Pancreas (tissue), 10 donors: ENCODE measurements at regions not wholly inside any gene's neighbourhood (a gene's known extent, or its start where the extent isn't known, plus 50 kb on each side); places are given as distances from the start of the nearest gene placed in this dataset.

Source experiments
- ATAC-seq, 4 donors: fragments of 200-7000 bp; cut with Tn5 transposase; one replicate each; pipeline versions ENCODE4 v1.8.0 to v1.9.1; 2020; ENCODE audit warnings: mild to moderate bottlenecking in 4 of 4, moderate library complexity in 4 of 4
- DNase-seq, 6 donors: peaks; one replicate each; pipeline ENCODE4 v3.0.0-alpha.2; 2020
- FAIRE-seq: peaks from 2 replicates; lab custom pipeline; 2012; peaks lifted over from hg19 to GRCh38; lab: Jason Lieb, UNC
- H3K27ac ChIP-seq, 4 donors: fragments of 200-600 bp; sonication (generic); 1 replicate in 3 of 4; 2 replicates in 1 of 4; pipeline versions ENCODE4 v1.5.0 to v1.8.0; 2020
- H3K27me3 ChIP-seq, 4 donors: fragments of 200-600 bp; one replicate each; pipeline ENCODE4 v1.8.0; 2021
- H3K36me3 ChIP-seq, 3 donors: fragments of 200-600 bp; sonication (generic) in 1 of 3; one replicate each; pipeline versions ENCODE4 v1.5.0 to v1.8.0; 2020 to 2021
- H3K4me1 ChIP-seq, 3 donors: fragments of 200-600 bp; one replicate each; pipeline ENCODE4 v1.8.0; 2021
- H3K4me3 ChIP-seq, 4 donors: fragments of 200-600 bp; sonication (generic) in 2 of 4; one replicate each; pipeline versions ENCODE4 v1.5.0 to v1.8.0; 2020 to 2021
- H3K9me3 ChIP-seq, 4 donors: fragments of 200-600 bp; one replicate each; pipeline ENCODE4 v1.8.0; 2021
- WGBS, 2 donors: extraction: QIAGEN DNeasy Blood & Tissue Kit; methylation state at CpG; one replicate each; pipeline ENCODE4 v1.1.7; 2013; 5-methylcytosine and 5-hydroxymethylcytosine counted together
- intact Hi-C, 3 donors: fragments of 100-400 bp; cut with DNase I; formaldehyde crosslinking; loops; one replicate each; pipeline versions ENCODE4 v1.11.1 to v1.14.2; 2022
- TF ChIP-seq, protein P1 (sequence below), 4 donors: fragments of 200-600 bp; sonication (generic) in 3 of 4; IDR thresholded peaks; one replicate each; pipeline versions ENCODE4 v1.5.0 to v1.8.0; 2021; ENCODE audit warnings: antibody characterized with exemption in 4 of 4
- donor health status: healthy with polysubstance abuse.
- donor health status: DM: no; HTN: no; CAD: no; lungs with moderate emphysema.
- donor health status: DM: no; HTN: no; CAD: no.
- donor health status: control.
- donor health status: control.
- donor health status: Bipolar disorder and iron deficiency.
- donor health status: DM: yes; HTN: yes; CAD: no.
- donor health status: DM: no; HTN: no; CAD: no.
- donor health status: DM: no; HTN: no; CAD: no.
- donor health status: DM: yes; HTN: yes; CAD: no.

DNA sequence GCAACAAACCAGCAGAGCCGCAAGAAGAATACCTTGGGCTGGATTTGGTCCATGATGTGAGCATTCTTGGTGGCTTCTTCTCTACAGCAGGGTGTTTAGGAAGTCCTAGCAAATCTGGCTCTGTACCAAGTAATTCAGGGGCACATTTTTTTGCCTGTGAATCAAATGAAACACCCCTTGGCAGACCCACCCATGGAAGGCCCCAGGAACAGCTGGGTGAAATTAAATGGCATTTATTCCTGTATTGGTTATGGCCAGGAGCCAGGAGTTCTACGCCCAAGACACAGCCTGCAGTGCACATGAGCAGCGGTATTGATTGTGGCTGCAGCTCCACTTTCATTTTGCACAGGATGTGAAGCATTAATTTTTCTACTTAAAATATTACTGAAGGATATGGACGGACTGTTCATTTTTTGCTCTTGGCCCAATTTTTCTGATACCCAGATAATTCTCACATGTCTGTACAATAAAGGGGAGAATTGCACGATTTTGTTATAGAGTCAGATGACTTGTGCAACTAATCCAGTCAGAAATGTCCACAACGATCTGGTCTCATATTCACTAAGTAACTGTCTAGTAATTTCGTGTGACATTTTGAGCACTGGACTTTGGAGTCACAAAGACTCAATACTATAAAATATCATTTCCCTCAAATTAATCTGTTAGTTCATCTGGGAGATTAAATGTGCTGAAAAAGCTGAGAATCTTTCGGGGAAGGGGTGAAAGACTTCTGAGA lies 120.7 kb upstream of the APC start:
- Histone ChIP-seq H3K27me3 (no peaks in the 10 kb centered on the region), H3K27ac (no peak overlapping the region), H3K4me1 (no peaks in the 10 kb centered on the region), H3K4me3 (peak overlapping the region in 3 of 4 donors; percentile 11 to 39 (median 36)), H3K9me3 (no peaks in the 10 kb centered on the region), H3K36me3 (no peaks in the 10 kb centered on the region)
- peak; percentile 88 to 96 (median 90) for ATAC-seq
- intact Hi-C loops = no loop called here
- WGBS, 2 donors = 17 to 19% methylated on average over 8 of the region's 8 CpGs
- DNase-seq = peak in 5 of 6 donors; percentile 28 to 59 (median 45)
- TF ChIP-seq, protein P1, sequence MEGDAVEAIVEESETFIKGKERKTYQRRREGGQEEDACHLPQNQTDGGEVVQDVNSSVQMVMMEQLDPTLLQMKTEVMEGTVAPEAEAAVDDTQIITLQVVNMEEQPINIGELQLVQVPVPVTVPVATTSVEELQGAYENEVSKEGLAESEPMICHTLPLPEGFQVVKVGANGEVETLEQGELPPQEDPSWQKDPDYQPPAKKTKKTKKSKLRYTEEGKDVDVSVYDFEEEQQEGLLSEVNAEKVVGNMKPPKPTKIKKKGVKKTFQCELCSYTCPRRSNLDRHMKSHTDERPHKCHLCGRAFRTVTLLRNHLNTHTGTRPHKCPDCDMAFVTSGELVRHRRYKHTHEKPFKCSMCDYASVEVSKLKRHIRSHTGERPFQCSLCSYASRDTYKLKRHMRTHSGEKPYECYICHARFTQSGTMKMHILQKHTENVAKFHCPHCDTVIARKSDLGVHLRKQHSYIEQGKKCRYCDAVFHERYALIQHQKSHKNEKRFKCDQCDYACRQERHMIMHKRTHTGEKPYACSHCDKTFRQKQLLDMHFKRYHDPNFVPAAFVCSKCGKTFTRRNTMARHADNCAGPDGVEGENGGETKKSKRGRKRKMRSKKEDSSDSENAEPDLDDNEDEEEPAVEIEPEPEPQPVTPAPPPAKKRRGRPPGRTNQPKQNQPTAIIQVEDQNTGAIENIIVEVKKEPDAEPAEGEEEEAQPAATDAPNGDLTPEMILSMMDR (IDR thresholded peaks at IDR 0.05) = no peak
- FAIRE-seq = no peak

DNA sequence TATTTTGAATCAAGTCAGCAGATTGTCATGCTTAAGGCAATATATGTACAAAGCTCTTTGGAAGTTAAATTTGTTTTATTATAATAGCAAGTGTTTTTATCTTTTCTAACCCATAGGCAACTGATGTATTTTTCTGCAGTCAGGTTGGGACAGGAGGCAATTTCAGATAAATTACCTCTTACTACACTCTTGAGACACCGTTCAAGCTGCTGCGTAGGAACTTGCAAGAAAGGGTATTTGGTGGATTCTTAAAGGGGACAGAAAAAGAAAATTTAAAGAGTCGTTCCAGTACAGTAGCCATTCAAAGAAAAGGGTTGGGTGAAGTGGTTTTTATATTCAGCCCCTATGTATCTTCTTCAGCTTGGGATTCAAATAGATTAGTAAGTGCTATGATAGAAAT lies 112.4 kb upstream of the APC start:
- WGBS, 2 donors = 82 to 84% methylated on average over 3 of the region's 3 CpGs
- ATAC-seq = no peak
- no peaks in the 10 kb centered on the region for H3K36me3 ChIP-seq
- no peaks in the 10 kb centered on the region for H3K9me3 ChIP-seq
- H3K27ac ChIP-seq = no peak overlapping the region
- H3K27me3 ChIP-seq = no peaks in the 10 kb centered on the region
- no peak for FAIRE-seq
- intact Hi-C loops = no loop called here
- H3K4me3 ChIP-seq = no peak overlapping the region
- DNase-seq = no peak
- no peaks in the 10 kb centered on the region for H3K4me1 ChIP-seq
- TF ChIP-seq, protein P1 (IDR thresholded peaks at IDR 0.05) = no peak

DNA sequence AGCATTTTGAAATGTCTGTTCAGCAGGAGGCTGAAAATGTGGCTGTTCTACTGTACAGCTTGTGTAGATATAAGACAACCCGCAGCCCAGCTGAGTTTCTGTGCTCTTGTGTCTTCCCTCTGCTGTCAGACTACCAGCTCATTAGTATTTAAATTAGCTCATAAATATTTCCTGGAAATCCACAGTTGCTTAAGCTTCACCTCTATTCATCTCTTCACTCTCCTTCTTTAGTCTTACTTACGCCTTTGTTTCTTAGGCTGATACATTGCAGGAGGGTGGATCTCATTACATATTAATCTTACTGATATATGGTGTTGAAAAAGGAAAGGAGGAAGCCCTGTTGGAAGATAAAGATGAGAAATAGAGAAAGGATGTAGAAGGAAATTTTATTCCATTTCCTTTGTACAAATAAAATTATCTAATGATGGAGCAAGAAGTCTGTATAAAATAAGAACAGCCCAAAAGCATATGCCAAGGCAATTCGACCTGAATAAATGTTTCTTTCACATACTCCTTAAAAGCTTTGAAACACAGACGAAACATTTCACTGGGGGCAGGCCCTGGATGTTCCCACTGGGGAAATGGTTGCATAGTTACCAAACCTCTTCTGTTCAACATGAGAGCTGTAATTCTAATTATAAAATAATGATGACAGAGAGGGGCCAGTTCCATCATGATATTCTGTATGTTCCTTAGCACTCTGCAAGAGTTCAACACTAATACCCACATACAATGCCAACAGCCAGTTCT lies 111.8 kb upstream of the APC start:
- no peaks in the 10 kb centered on the region for H3K27me3 ChIP-seq
- H3K9me3 ChIP-seq = no peaks in the 10 kb centered on the region
- DNase-seq (no peak), ATAC-seq (no peak), FAIRE-seq (no peak)
- no peak overlapping the region for H3K27ac ChIP-seq
- TF ChIP-seq, protein P1 (IDR thresholded peaks at IDR 0.05) = no peak
- H3K36me3 ChIP-seq = no peaks in the 10 kb centered on the region
- H3K4me3 ChIP-seq = no peak overlapping the region
- WGBS, 2 donors = 79 to 92% methylated on average over 4 of the region's 4 CpGs
- intact Hi-C loops = no loop called here
- H3K4me1 ChIP-seq = no peaks in the 10 kb centered on the region

DNA sequence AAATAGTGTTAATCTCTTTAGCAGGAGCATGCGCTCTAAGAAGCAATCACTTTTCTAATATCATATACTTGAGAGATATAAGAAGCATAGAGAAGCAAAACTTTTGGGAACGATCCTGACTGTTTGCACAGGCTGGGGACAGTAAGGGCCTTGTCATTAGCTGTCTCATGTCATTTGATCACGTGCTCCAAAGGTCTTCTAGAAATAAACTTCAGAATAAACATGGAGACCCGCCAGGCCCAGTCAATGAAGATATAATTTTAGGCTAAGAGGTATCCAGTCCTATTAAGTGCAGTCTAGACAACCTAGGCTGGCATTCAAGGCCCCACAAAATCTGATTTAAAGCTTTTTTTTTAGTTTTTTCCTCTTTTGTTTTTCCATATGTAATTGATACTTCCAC lies 111.0 kb upstream of the APC start:
- no peak overlapping the region for H3K27ac ChIP-seq
- no peak for ATAC-seq
- WGBS, 2 donors = 79% methylated on average over 4 of the region's 4 CpGs
- H3K4me3 ChIP-seq = no peak overlapping the region
- FAIRE-seq = no peak
- H3K9me3 ChIP-seq = no peaks in the 10 kb centered on the region
- no peaks in the 10 kb centered on the region for H3K36me3 ChIP-seq
- no peaks in the 10 kb centered on the region for H3K4me1 ChIP-seq
- DNase-seq = no peak
- H3K27me3 ChIP-seq = no peaks in the 10 kb centered on the region
- intact Hi-C loops = no loop called here
- TF ChIP-seq, protein P1 (IDR thresholded peaks at IDR 0.05) = no peak
